ENCODE measurements at regions not wholly inside any gene's neighbourhood (a gene's known extent, or its start where the extent isn't known, plus 50 kb on each side); places are given as distances from the start of the nearest gene placed in this dataset.

- Histone ChIP-seq H3K4me3 (no peak overlapping the region), H3K27me3 (peaks cover 0 to 3% of the 10 kb centered on the region in 2 donors)
- intact Hi-C loops (cut with DNase I), result no loop called here
Observed at GRCh38 chr6:165986311-165986913, 181.2 kb downstream of the TBXT start.

GRCh38 chr6:165985806-165986299 lies 181.8 kb downstream of the TBXT start:
- Histone ChIP-seq H3K4me3 (no peak overlapping the region), H3K27ac (no peak overlapping the region), H3K36me3 (no peaks in the 10 kb centered on the region), H3K9me3 (no peaks in the 10 kb centered on the region), H3K27me3 (peaks cover 0 to 3% of the 10 kb centered on the region in 2 donors), H3K4me1 (no peaks in the 10 kb centered on the region)
- intact Hi-C loops (cut with DNase I), result no loop called here
- no peak for DNase-seq
- TF ChIP-seq CTCF (IDR thresholded peaks at IDR 0.05), result no peak
- TF ChIP-seq POLR2A (IDR thresholded peaks at IDR 0.05), result no peak
- 10% methylated on average over 14 of the region's 14 CpGs for WGBS (ENCODE audit: insufficient coverage, low coverage, low lambda C conversion rate, missing lambda C conversion rate)
- ATAC-seq, result no peak

More at GRCh38 chr6:165986311-165986913, 181.2 kb downstream of the TBXT start:
- Histone ChIP-seq H3K4me1 (no peaks in the 10 kb centered on the region), H3K9me3 (no peaks in the 10 kb centered on the region), H3K27ac (no peak overlapping the region), H3K36me3 (no peaks in the 10 kb centered on the region)
- no peak for TF ChIP-seq POLR2A (IDR thresholded peaks at IDR 0.05)
- TF ChIP-seq CTCF (IDR thresholded peaks at IDR 0.05), result no peak
- DNase-seq (no peak), ATAC-seq (no peak)
- WGBS (ENCODE audit: insufficient coverage, low coverage, low lambda C conversion rate, missing lambda C conversion rate), result 4% methylated on average over 8 of the region's 8 CpGs

- H3K36me3 ChIP-seq, result no peaks in the 10 kb centered on the region
- no peak overlapping the region for H3K27ac ChIP-seq
- DNase-seq, result no peak
- ATAC-seq, result no peak
- WGBS (ENCODE audit: insufficient coverage, low coverage, low lambda C conversion rate, missing lambda C conversion rate), result 25% methylated on average over 4 of the region's 7 CpGs
- no peak for TF ChIP-seq POLR2A (IDR thresholded peaks at IDR 0.05)
- no peak for TF ChIP-seq CTCF (IDR thresholded peaks at IDR 0.05)
- intact Hi-C loops (cut with DNase I), result no loop called here
- H3K4me3 ChIP-seq, result no peak overlapping the region
- peaks cover 0 to 3% of the 10 kb centered on the region in 2 donors for H3K27me3 ChIP-seq
- no peaks in the 10 kb centered on the region for H3K9me3 ChIP-seq
- no peaks in the 10 kb centered on the region for H3K4me1 ChIP-seq
Observed at GRCh38 chr6:165985281-165985805, 182.3 kb downstream of the TBXT start.

GRCh38 chr6:165984729-165985275 lies 182.8 kb downstream of the TBXT start:
- Histone ChIP-seq H3K36me3 (no peaks in the 10 kb centered on the region), H3K9me3 (no peaks in the 10 kb centered on the region), H3K4me3 (no peak overlapping the region), H3K27ac (no peak overlapping the region), H3K27me3 (peaks cover 0 to 3% of the 10 kb centered on the region in 2 donors), H3K4me1 (no peaks in the 10 kb centered on the region)
- intact Hi-C loops (cut with DNase I), result no loop called here
- ATAC-seq (no peak), DNase-seq (no peak)
- 75% methylated on average over 10 of the region's 11 CpGs for WGBS (ENCODE audit: insufficient coverage, low coverage, low lambda C conversion rate, missing lambda C conversion rate)
- no peak for TF ChIP-seq POLR2A (IDR thresholded peaks at IDR 0.05)
- no peak for TF ChIP-seq CTCF (IDR thresholded peaks at IDR 0.05)

Data from right lobe of liver (tissue), 6 donors.